HepG2 (cell line): ENCODE measurements at regions not wholly inside any gene's neighbourhood (a gene's known extent, or its start where the extent isn't known, plus 50 kb on each side); places are given as distances from the start of the nearest gene placed in this dataset.

Experiments used
- ATAC-seq: fragments of 200-7000 bp; cut with Tn5 transposase; 3 replicates; pipeline ENCODE4 v1.9.1; 2020; ENCODE audit warnings: mild to moderate bottlenecking, moderate library complexity
- BruUV-seq: library from RNA; stranded (reverse); fragments of 400-500 nt; replicated peaks from 2 replicates; lab custom pipeline; 2021; lab: Mats Ljungman, UMichigan
- CTCF ChIA-PET: fragments of 300-600 bp; formaldehyde crosslinking; extraction: SDS; loops from one replicate; lab custom pipeline; 2021; ENCODE audit warnings: low total read pairs, inconsistent platforms, low intra/inter-chr PET ratio; lab: Yijun Ruan, JAX
- POLR2A ChIA-PET: fragments of 350-600 bp; sonication (Branson Sonifier 250); formaldehyde crosslinking; loops from one replicate; lab custom pipeline; 2020; ENCODE audit warnings: antibody characterized with exemption, inconsistent platforms; lab: Yijun Ruan, JAX
- DNase-seq: peaks from one replicate; pipeline ENCODE4 v3.0.0-alpha.2; 2015; ENCODE audit warnings: low spot score
- FAIRE-seq: peaks from 3 replicates; lab custom pipeline; 2011; peaks lifted over from hg19 to GRCh38; lab: Jason Lieb, UNC
- H2AFZ ChIP-seq: one replicate; pipeline ENCODE4 v1.6.1; 2011; ENCODE audit warnings: low read length, inconsistent platforms
- H3K27ac ChIP-seq: fragments of 300-600 bp; 3 replicates; pipeline ENCODE4 v1.8.0; 2011; ENCODE audit warnings: mixed run types, mild to moderate bottlenecking, mixed read lengths, low read length, inconsistent platforms; ENCODE audit not compliant: insufficient read depth; ENCODE audit errors: extremely low read length
- H3K27me3 ChIP-seq, 2 experiments: fragments of 200-600 bp in 1 of 2; 2 replicates in 1 of 2; 3 replicates in 1 of 2; pipeline versions ENCODE4 v1.6.0 to v1.8.0; 2011; ENCODE audit warnings: low read length in 2 of 2, mild to moderate bottlenecking in 2 of 2, moderate library complexity in 2 of 2, inconsistent platforms in 1 of 2; ENCODE audit not compliant: insufficient read depth in 2 of 2, control insufficient read depth in 1 of 2
- H3K36me3 ChIP-seq, 2 experiments: fragments of 200-600 bp in 1 of 2; replicated peaks in 1 of 2; 2 replicates in 1 of 2; 3 replicates in 1 of 2; pipeline versions ENCODE4 v1.5.1 to v1.8.0; 2011; ENCODE audit warnings: low read length in 2 of 2, inconsistent platforms in 1 of 2; ENCODE audit not compliant: insufficient read depth in 2 of 2, control insufficient read depth in 1 of 2
- H3K4me1 ChIP-seq: 2 replicates; pipeline ENCODE4 v1.5.1; 2012; ENCODE audit warnings: low read length, inconsistent platforms; ENCODE audit not compliant: insufficient read depth
- H3K4me2 ChIP-seq: 2 replicates; pipeline ENCODE4 v1.6.0; 2011; ENCODE audit warnings: low read depth, low read length, inconsistent platforms
- H3K4me3 ChIP-seq, 3 experiments: fragments of 200-600 bp in 1 of 3; sonication (generic), shearing (Covaris generic) in 1 of 3; replicated peaks in 1 of 3; 2 replicates each; pipeline ENCODE4 v1.5.1; 2011 to 2016; ENCODE audit warnings: low read length in 3 of 3, inconsistent platforms in 2 of 3, low read depth in 2 of 3, mild to moderate bottlenecking in 2 of 3, control low read depth in 1 of 3, mixed read lengths in 1 of 3; ENCODE audit not compliant: insufficient read depth in 1 of 3
- H3K79me2 ChIP-seq: one replicate; pipeline ENCODE4 v1.6.1; 2011; ENCODE audit warnings: low read length, inconsistent platforms; ENCODE audit not compliant: insufficient read depth
- H3K9ac ChIP-seq: 2 replicates; pipeline ENCODE4 v1.6.0; 2011; ENCODE audit warnings: mild to moderate bottlenecking, low read depth, low read length, inconsistent platforms; ENCODE audit not compliant: insufficient read depth
- H3K9me3 ChIP-seq: 2 replicates; pipeline ENCODE4 v1.5.1; 2012; ENCODE audit warnings: mild to moderate bottlenecking, low read length
- H4K20me1 ChIP-seq: 2 replicates; pipeline ENCODE4 v1.6.0; 2011; ENCODE audit warnings: inconsistent platforms, mild to moderate bottlenecking, low read length, moderate library complexity; ENCODE audit not compliant: insufficient read depth
- ELF4 ChIP-seq: sonication (generic); formaldehyde crosslinking; IDR thresholded peaks from 2 replicates; pipeline ENCODE4 v1.5.0; 2020; ENCODE audit warnings: missing genetic modification reagents, mild to moderate bottlenecking, moderate library complexity, borderline replicate concordance
- FOXJ3 ChIP-seq: sonication (generic); formaldehyde crosslinking; IDR thresholded peaks from 2 replicates; pipeline ENCODE4 v1.4.0; 2020; ENCODE audit warnings: missing genetic modification reagents, mild to moderate bottlenecking, borderline replicate concordance
- MAF1 ChIP-seq: sonication (generic); formaldehyde crosslinking; IDR thresholded peaks from 2 replicates; pipeline ENCODE4 v1.5.0; 2020; ENCODE audit warnings: missing genetic modification reagents, borderline replicate concordance
- NBN ChIP-seq: fragments of 450-650 bp; conservative IDR thresholded peaks from 2 replicates; pipeline ENCODE4 v1.6.1; 2017
- NONO ChIP-seq, 2 experiments: fragments of 450-650 bp in 1 of 2; sonication (generic) in 1 of 2; formaldehyde crosslinking in 1 of 2; IDR thresholded peaks in 1 of 2; conservative IDR thresholded peaks in 1 of 2; 2 replicates each; pipeline versions ENCODE4 v1.6.1 to v1.8.0; 2017 to 2022; ENCODE audit warnings: mild to moderate bottlenecking in 1 of 2, missing genetic modification reagents in 1 of 2, moderate library complexity in 1 of 2
- ZNF256 ChIP-seq: sonication (generic); formaldehyde crosslinking; conservative IDR thresholded peaks from 2 replicates; pipeline ENCODE4 v1.4.0; 2020; ENCODE audit warnings: missing genetic modification reagents
- ZNF343 ChIP-seq: sonication (generic); formaldehyde crosslinking; IDR thresholded peaks from 2 replicates; pipeline ENCODE4 v1.4.0; 2020; ENCODE audit warnings: mild to moderate bottlenecking, missing genetic modification reagents
- WGBS: methylation state at CpG from one replicate; pipeline ENCODE4 v1.1.6; 2017; ENCODE audit warnings: low lambda C conversion rate; 5-methylcytosine and 5-hydroxymethylcytosine counted together
- in situ Hi-C: cut with HindIII; loops from 2 replicates; pipeline ENCODE4 v1.10.0; 2017; ENCODE audit warnings: low pct_unique_long_range_greater_than_20kb; ENCODE audit not compliant: extremely low pct_ligation_motif_present
- intact Hi-C: fragments of 100-400 bp; cut with micrococcal nuclease; formaldehyde crosslinking; loops from one replicate; pipeline ENCODE4 v1.10.0; 2022; ENCODE audit not compliant: unreplicated experiment
- TF ChIP-seq, protein P1 (sequence below): IDR thresholded peaks from 2 replicates; pipeline ENCODE4 v1.6.1; 2016
- TF ChIP-seq, protein P2 (sequence below): sonication (generic); formaldehyde crosslinking; IDR thresholded peaks from 2 replicates; pipeline ENCODE4 v1.4.0; 2020; ENCODE audit warnings: mild to moderate bottlenecking, missing genetic modification reagents

DNA sequence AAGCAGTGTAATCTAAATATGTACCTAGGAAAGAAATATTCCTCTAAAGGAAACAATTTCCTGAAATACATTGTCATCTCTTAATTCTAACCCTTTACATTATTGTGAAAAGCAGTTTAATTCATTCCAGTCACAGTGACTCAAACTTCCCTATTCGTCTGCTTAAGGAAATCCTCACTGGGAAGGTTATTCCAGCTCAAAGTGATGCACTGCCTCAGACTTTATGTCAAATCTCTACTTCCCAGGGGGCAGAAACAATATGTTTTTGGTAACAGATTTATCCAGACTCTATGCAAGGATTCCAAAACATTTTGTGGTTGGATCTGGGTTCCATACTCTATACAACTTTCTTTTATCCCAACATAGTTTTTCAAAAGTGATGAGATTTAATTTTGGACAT, 145.2 kb downstream of the NTMT2 start:
- DNase-seq, result no peak
- TF ChIP-seq, protein P1, sequence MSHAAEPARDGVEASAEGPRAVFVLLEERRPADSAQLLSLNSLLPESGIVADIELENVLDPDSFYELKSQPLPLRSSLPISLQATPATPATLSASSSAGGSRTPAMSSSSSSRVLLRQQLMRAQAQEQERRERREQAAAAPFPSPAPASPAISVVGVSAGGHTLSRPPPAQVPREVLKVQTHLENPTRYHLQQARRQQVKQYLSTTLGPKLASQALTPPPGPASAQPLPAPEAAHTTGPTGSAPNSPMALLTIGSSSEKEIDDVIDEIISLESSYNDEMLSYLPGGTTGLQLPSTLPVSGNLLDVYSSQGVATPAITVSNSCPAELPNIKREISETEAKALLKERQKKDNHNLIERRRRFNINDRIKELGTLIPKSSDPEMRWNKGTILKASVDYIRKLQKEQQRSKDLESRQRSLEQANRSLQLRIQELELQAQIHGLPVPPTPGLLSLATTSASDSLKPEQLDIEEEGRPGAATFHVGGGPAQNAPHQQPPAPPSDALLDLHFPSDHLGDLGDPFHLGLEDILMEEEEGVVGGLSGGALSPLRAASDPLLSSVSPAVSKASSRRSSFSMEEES, result no peak
- TF ChIP-seq ZNF343 (no peak), NONO (IDR thresholded peaks at IDR 0.05) (no peak), NONO (CRISPR knock-in tag; conservative IDR thresholded peaks at IDR 0.05) (no peak), MAF1 (CRISPR knock-in tag) (no peak), ELF4 (CRISPR knock-in tag) (no peak), NBN (no peak), ZNF256 (CRISPR knock-in tag) (no peak), FOXJ3 (CRISPR knock-in tag) (no peak)
- TF ChIP-seq, protein P2, sequence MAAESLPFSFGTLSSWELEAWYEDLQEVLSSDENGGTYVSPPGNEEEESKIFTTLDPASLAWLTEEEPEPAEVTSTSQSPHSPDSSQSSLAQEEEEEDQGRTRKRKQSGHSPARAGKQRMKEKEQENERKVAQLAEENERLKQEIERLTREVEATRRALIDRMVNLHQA (CRISPR knock-in tag), result no peak
- TF ChIP-seq, all 625 proteins: peak for 0
- Histone ChIP-seq H2AFZ (no peak overlapping the region), H3K9me3 (no peaks in the 10 kb centered on the region), H4K20me1 (no peaks in the 10 kb centered on the region), H3K27ac (no peak overlapping the region), H3K79me2 (no peaks in the 10 kb centered on the region), H3K9ac (no peak overlapping the region), H3K36me3 (no peaks in the 10 kb centered on the region), H3K4me1 (no peaks in the 10 kb centered on the region), H3K4me2 (no peak overlapping the region), H3K27me3 (no peaks in the 10 kb centered on the region), H3K4me3 (no peak overlapping the region)
- BruUV-seq, result no TSS peak
- FAIRE-seq, result no peak
- ChIA-PET CTCF (no interaction called here), POLR2A (no interaction called here)
- ATAC-seq, result no peak
- 0% methylated on average over 1 of the region's 1 CpG for WGBS
- in situ Hi-C loops (no loop called here), intact Hi-C loops (no loop called here)
